ENCODE measurements at regions not wholly inside any gene's neighbourhood (a gene's known extent, or its start where the extent isn't known, plus 50 kb on each side); places are given as distances from the start of the nearest gene placed in this dataset.
"Not testable (repeated sequence)": the region's sequence is repeated elsewhere in the genome, so short reads cannot be mapped to it uniquely, and the experiment has no call there.

DNA sequence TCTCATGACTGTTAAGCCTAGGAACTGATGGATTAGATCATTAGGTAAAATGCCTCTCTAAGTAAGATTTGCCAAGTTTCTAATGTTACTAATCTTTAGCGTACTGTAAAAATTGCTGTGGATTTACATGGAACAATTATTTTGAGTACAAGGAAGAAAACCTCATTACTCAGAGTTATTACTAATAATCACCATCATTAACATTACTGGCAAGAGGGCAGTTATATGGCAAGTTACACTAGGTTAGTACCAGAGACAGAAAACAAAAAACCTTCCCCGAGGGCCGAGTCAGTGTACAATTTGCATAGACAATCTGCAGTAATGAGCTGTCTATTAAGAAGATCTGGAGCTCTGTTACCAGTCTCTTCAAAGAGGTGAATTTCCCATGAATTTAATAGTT lies 775.6 kb downstream of the GATA3 start:
- no peak for DNase-seq

DNA sequence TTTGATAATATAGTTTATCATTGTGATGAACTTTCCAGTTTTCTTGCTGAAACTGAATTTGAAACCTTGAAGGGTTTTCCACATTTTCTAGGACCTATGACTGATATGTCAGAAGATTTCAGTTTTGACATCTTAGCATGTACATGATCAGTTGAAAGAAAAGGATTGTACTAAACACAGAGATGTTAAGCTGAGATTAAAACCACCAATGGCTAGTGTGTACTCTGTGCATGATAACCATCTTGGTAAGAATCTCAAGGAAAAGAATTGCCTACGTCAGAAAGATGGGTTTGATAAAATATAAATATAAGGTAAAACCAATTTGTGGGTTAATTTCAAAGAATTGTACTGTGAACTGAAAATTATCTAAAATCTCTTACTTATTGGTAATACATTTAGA lies 776.4 kb downstream of the GATA3 start:
- DNase-seq: no peak

DNA sequence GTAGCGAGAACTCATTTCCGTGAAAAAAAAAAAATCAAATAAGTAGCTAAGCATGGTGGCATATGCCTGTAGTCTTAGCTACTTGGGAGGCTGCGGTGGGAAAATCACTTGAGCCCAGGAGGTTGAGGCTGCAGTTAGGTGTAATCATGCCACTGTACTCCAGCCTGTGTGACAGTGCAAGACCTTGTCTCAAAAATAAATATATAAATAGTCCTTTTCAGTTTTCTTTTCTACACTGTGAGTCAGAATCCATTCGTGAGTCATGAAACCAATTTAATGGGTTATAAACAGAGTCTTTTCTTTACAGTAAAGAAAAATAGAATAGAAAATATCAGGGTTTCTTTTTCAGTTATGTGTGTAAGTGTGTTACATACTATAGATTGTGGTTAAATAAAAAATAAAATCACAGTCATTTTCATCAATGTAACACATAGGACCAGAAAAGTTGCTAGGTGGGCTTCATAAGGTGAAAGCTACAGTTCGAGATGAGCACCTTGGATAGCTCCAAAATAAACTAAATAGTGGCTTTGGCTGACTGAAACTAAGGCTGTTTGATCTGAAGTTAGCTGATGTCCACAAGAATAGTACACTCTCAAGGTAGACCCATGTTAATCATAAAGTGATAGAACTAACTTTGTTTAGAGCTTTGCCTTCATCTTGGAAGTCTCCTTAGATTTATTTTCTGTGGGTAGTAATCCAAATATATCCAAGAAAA lies 781.1 kb downstream of the GATA3 start:
- no peak for DNase-seq

DNA sequence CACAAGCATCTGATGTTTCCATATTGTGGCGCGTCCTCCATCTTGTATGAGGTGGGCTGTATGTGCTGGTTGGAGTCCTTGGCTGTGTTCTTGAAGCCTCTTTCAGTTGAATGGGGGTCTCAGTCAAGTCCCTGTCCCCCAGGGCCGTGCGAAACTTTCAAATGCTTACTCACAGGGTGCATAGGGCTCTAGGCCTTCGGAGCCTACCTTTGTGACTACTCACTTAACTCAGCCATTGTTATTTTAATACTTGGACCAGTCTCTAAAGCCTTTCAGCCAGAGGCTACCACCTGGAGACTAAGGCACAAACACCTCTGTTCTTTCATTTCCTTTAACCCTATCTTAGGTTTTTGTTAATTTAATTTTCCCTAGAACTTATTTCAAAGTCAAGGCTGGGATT lies 785.9 kb downstream of the GATA3 start:
- DNase-seq: no peak

DNA sequence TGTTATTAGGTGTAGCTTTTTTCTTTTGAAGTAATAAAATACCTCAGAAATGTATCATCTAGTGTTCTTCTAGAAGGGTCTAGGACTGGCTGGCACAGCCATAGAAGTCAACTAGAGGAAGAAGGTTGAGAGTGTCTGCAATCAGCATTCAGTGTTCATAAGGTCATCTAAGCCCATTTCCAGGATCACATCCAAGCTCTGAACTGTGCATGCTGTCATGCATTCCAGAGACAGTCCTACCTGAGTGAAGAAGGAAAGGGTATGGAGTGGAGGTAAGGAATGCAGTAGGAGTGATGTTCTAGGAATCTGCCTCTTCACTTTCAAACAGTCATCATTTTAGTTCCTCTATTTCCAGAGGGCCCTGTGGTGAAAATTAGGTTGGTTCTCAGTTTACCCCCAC lies 789.7 kb downstream of the GATA3 start:
- no peak for DNase-seq

DNA sequence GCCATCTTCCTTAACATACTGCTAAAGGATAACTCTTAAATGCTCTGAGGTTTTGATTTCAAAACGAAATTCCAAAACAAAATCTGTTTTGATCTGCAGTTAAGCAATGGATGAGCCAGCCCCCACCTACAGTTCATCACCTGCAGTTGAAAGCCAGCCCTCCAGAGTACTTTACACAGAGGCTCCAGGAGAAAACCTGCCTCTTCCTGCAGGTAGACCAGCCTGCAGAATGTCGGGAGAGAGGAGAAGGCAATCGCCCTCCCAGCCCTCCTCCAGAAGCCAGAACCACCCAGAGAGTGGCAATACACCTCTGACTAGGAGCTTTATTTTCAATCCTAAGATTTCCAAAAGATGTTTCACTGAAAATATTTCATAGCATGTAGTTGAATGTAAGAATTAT lies 798.1 kb downstream of the GATA3 start:
- DNase-seq: no peak

DNA sequence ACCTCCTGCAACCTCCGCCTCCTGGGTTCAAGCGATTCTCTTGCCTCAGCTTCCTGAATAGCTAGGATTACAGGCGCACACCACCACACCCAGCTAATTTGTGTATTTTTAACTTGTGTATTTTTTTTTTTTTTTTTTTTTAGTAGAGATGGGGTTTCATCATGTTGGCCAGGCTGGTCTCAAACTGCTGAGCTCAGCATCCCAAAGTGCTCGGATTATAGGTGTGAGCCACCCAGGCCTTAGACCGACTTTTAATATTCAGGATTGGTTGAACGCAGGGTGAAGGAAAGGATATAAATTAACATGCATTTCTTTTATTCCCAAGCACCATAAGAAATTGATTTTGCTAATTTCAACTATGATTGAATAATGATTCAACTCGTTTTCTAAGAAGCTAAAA lies 798.6 kb downstream of the GATA3 start:
- no peak for DNase-seq

DNA sequence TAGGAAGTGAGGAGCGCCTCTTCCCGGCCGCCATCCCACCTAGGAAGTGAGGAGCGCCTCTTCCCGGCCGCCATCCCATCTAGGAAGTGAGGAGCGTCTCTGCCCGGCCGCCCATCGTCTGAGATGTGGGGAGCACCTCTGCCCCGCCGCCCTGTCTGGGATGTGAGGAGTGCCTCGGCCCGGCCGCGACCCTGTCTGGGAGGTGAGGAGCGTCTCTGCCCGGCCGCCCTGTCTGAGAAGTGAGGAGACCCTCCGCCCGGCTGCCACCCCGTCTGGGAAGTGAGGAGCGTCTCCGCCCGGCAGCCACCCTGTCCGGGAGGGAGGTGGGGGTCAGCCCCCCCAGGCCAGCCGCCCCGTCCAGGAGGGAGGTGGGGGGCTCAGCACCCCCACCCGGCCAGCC lies 814.4 kb downstream of the GATA3 start:
- DNase-seq: not testable (repeated sequence)

DNA sequence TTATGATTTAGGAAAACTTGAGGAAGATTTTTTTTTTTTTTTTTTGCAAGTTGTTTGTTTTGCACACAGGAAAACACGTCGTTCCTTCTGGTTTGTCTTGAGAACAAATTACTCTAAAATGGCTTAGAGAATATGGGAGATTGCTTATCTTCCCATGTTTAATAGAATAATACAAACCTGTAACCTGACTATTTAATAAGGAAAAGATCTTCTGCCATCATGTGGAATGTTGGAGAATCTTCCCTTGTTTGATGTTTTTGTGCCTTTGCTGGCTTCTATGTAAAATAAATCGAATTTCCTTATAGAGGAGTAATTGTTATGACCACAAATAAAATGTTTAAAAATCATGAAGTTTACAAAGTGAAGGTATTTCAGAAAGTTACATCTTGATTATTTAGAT lies 818.8 kb downstream of the GATA3 start:
- DNase-seq: no peak

DNA sequence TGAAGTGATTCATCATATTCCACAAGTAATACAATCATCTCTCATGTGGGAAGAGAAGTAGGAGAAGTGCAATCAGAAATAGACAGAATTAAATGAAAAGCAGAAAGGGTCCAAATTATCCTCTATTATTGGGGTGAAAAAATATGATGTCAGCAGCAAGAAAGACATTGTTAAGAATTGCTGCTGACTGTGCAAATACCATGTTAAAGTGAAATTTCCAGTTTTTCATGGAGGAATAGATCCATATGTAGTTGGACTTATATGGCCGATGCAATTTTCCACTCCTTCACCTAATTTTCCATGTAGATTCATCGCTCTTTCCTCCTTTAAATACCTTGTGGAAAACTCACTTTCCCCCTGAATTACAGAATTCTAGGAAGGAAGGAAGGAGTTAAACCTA lies 819.8 kb downstream of the GATA3 start:
- DNase-seq: no peak

DNA sequence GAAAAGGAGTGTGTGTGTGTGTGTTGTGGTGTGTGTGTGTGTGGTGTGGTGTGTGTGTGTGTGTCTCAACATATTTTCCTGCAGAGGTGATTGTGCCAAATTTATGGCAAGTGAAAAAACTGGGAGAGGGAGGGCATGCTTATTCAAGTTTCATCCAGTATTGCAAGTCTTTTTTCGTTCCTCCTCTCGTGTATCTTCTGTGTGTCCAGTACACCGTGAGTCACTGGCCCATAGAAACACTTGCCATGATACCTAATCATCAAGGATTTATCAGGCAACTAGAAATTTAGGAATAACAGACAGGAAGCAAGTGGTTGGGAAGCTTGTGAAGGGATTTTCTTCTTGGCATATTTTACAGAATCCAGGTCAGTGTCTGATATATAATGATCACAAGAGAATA lies 820.5 kb downstream of the GATA3 start:
- DNase-seq: no peak

DNA sequence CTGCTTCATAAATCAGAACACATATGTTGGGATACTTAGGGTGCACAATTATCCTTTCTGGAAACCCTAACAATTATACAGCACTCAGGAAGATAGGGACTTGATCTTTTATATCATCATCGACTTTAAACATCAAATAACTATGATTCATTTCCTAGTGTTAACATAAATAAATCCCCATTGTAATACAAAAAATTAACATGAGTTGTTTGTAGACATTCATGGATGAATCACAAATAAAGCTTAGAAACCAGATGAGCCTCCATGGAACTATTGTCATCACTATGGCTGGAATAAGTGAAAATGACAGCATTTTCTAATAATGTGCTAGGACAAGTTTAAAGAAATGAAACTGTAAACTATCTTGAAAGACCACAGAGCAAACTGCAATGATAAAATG lies 821.7 kb downstream of the GATA3 start:
- DNase-seq: no peak

DNA sequence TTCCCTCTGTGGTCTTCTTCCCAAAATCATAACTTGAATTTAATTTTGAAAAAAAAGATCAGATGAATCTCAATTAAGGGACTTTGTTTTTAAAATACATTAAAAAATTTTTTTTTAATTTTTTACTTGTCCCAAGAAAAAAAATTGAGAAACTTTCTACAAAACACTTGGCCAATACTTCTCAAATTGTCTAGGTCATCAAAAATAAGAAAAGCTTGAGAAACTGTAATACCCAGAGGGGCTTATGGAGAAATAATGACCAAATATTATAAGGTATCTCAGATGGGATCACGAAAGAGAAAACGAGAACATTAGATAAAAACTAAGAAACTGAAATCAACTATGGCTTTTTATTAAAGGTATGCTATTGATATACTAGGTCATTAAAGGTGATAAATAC lies 835.0 kb downstream of the GATA3 start:
- DNase-seq: no peak

DNA sequence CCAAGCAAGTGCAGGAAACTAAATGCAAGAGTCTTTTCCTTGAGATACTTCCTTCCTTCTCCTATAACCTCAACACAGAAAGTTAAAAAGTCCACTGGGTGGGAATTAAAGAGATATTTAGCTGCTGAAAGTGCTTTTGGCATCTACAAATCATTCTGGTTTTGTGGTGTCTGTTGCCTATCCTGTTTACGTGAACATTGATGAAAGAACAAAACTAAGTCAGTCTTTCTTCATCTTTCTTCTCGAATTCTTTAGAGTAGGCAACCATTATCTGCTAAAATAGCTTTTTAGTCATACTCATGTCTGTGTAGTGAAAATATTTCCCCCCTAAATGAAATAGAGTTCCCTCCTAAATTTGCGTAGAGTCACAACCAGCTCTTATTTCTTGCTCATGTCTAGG lies 838.6 kb downstream of the GATA3 start:
- DNase-seq: no peak

DNA sequence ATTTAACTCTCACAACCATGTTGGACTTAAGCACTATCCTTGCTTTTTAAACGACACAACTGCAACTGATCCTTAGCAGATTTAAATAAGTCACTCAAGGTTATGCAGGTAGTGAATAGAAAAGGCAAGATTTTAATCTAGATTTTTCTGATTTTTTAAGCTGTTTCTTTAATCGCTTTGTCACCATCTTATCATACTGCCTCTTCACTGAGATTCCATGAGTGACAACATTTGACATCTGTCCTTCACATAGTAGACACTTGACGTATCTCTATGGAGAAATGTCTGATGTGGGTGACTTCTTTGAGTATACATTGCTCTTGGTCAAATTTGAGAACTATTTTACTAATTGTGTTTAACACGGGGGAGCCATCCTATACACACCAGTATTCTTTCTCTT lies 839.7 kb downstream of the GATA3 start:
- no peak for DNase-seq

DNA sequence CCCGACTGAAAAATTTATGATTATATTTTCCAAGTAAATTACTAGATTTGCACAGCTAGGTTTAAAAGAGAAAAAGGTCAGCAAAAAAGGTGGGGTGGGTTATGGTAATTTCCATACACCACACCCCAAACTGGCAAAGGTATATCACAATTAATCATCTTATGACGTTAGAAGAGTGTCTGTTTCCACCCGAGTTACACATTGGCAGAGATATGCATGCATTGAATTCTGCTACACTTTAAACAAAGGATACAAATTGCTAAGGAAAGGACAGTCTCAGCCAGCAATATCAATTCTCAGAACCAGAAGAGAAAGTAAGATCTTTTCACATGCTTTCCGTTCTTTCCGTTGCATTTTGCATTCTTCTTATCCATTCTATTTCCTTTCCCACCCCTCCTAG lies 843.3 kb downstream of the GATA3 start:
- DNase-seq: no peak

DNA sequence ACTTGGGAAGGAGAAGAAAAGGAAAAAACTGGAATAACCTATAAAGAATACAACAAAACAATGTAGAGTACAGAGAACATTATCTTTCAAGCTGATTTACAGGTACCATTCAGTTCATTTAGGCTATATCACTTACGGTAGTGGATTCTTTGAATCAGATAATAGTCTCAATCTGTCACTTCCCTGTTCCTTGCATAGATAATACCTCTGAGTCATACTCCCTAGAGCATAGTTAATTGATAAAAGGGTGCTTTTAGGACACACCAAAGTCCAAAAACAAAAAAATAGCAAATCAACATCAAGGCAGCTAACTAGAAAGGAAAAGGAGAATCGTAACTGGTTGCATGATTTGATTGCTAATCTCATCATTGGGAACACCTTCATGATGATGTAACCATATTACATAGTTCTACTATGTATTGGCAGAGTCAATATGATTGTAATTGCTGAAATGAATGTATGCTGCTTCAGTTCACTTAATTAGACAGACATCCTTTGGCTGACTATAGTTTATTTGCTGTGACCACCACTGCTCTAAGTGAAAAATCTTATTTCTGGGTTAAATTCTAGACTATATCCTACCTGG lies 844.4 kb downstream of the GATA3 start:
- no peak for DNase-seq

DNA sequence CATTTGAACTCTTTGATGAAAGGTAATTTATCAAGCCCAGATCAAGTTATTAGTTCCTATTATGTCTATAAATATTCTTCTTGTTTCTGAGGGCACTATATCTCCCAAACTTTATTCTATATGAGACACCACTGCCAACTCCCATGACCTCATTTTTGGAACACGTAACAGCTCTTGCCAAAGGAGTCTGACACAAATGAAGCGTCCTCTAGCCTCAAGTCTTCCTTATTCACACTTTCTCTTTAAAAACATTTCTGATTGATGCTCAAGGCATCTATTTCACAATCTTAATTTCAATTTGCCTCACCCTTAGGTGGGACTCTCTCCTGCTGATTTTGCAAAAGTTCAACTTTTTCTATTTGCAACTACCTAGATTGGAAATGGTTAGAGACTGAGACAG lies 848.4 kb downstream of the GATA3 start:
- no peak for DNase-seq

DNA sequence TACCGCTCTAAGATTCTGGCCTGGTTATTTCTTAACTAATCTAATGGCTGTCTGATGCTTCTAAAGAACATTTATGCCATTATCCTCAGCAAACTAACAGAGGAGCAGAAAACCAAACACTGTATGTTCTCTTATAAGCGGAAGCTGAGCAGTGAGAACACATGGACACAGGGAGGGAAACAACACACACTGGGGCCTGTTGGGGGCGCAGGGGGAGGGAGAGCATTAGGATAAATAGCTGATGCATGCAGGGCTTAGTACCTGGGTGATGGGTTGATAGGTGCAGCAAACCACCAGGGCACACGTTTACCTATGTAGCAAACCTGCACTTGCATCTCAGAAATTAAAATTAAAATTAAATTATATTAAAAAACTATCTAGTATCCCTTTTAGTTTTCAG lies 853.5 kb downstream of the GATA3 start:
- no peak for DNase-seq

DNA sequence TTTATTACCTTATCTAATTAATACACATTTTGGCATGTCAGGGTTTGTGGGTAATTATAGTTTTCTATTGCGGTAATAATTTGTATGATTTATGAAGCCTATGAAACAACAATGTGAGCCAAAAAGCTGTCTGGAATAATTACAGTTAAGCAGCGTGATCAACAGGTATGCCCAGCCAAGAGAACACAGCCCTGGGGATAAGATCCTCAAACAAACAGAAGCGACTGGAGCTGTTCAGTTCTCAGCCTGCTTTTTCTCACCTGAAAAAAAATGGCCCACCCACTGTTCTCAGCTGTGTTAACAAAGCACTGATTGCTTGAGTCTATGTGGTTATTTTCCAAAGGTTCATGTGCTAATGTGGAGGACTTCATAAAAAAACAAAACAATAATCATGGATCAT lies 855.8 kb downstream of the GATA3 start:
- DNase-seq: no peak

DNA sequence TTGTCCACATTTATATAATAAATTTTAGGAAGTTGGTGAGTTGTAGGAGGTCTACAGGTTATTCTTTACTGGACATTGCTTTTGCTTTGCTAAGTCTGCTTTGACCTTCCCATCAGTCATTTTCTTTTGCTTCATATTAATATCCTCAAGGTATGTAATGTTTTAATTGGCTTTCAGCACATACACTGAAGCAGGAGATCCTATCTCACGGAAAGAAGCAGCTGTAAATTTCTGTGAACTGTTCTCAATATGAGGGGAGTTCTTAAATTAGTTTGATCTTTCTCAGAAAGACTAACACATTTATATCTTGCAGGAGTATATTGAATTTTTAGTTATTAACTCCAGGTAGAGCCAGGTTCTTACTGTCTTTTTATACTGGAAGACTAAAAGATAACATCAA lies 856.5 kb downstream of the GATA3 start:
- DNase-seq: no peak

DNA sequence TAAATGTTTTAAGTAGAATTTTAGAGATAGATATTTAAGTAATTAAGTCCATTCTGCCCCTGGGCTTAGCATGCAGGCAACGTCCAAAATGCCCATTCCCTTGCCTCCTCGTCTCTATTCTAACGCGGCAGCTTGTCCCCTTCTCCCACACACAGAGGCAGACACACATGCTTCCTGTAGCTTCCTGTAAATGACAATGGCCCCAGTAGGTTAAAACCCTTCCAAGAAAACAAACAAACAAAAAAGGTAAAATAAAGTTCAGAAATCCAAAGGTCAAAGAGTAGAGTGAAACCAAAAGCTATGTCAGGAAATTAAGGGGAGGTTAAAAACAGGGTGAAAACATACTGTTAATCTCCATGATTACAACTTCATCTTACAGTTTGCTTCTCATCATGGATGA lies 857.6 kb downstream of the GATA3 start:
- no peak for DNase-seq

DNA sequence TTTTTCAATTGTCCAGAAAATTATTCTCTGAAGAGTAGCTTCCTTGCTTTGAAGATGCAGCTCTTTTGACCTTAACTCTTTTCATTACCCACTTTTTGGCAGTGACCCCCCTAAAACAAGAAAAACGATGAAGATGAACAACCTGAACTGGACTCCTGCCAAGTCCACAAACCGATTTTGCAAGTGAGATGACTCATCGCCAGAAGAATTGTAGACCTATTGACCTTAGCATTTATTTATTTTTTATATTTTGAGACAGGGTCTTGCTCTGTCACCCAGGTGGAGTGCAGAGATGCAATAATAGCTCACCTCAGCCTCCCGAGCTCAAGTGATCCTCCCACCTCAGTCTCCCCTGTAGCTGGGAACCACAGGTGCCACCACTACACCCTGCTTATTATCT lies 859.2 kb downstream of the GATA3 start:
- no peak for DNase-seq

DNA sequence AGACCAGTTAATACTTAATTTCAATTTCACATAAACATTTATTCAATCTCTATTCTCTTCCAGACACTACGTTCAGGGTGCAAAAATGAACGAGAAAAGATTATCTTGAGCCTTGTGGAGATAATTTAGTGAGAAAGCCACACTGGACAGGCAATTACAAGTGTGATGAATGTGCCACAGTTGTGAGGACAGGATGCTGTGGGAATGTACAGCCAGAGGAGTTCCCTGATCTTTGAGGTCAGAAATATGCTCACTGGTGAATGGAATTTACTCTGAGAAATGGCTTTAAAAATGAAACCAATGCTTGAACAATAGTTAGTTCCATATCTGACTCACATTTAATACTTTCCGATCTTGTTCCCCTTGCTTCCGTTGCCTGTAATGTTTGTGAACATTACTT lies 864.8 kb downstream of the GATA3 start:
- no peak for DNase-seq

DNA sequence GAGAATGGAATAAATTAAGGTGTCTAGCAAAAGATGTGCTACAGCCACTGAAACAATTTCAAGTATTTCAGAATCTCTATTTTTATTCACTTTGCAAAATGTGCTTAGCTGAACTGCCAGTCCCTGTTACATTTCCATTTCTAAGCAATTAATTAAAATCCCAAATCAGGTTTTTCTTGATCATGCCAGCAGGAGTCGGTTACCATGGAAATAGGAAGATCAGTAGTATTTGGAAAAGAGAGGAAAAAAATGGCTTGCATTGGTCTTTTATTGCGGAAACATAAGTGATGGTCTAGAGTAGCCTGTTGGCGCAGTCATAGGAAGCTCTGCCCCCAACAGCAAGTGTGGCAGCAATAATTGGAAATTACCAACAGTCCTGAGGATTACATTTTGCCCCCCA lies 867.1 kb downstream of the GATA3 start:
- DNase-seq: no peak
